ENCODE measurements at regions not wholly inside any gene's neighbourhood (a gene's known extent, or its start where the extent isn't known, plus 50 kb on each side); places are given as distances from the start of the nearest gene placed in this dataset.

DNA sequence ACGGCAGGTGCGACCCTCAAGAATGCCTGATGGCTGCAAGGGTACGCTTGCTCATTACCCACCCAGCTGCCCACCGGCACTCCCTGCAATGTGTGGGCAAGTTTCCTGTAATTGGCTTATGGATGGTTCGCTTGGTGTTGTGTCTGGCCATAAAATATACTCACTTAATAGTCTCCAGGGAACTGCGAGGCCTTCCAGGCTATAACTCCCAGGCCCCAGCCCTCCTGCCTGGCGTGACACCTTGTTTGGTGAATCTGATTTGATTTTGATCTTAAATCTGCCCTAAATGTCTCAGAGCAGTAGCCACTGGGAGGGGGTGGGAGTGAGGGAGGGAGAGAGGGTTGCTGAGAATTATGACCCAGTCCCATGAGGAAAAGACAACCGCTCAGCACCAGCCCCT lies 572.2 kb downstream of the BUD13 start:
- no peak for DNase-seq

GRCh38 chr11:116199182-116199581 lies 573.6 kb downstream of the BUD13 start:
- DNase-seq = no peak

DNA sequence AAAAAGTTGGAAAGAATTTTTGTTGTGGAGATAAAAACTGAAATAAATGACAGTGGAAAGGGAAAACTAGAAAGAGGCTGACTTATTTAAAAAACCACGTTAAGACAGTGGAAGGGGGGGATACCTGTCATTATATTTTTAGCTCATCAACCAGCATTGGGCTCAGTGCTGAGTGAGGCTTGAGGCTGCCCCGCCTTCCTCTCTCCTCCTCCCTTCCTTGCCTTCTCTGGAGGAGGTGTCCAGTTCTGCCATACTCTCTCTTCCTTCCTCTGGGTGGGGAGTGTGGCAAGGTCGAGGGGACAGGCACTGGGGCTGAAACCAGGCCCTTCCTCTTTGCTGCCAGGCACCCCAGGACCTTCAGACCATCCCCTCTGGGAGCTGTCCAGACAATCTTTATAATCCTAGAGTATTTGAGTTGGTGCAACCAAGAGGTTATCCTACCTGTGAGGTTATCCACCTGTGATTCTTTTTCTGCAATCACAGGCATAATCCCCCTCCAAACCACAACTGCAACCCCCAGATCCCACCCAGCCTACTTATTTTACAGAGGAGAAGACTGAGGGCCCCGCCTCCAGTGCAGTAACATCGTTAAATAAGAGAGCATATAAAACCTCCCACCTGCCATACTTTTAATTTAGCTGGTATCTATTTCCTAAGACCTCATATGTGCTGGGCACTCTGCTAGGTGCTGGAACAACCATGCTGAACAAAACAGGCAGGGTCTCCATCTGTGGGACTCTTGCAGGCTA lies 578.5 kb downstream of the BUD13 start:
- DNase-seq = no peak

- DNase-seq = no peak
These were observed 579.3 kb downstream of the BUD13 start for GRCh38 chr11:116193321-116194131.

- DNase-seq = no peak
These were observed 580.1 kb downstream of the BUD13 start for GRCh38 chr11:116192509-116193210.

DNA sequence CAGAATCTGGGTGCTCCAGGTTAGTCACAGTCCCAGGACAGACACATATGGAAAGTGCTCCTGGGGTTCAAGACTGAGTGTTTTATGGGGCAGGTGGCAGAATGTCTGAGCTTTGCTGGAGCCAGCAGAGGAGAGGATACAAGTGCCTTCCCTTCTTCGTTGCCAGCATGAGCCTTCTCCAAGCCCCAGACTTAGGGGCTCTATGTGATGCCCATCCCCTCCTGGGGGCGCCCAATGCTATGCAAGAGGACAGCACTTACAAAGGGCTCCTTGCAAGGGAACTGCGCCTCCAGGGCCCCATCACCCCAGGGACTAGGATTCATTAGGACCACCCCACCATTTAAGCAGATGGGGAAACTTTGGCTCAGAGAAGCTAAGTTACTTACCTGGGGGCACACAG lies 581.9 kb downstream of the BUD13 start:
- DNase-seq = no peak

DNA sequence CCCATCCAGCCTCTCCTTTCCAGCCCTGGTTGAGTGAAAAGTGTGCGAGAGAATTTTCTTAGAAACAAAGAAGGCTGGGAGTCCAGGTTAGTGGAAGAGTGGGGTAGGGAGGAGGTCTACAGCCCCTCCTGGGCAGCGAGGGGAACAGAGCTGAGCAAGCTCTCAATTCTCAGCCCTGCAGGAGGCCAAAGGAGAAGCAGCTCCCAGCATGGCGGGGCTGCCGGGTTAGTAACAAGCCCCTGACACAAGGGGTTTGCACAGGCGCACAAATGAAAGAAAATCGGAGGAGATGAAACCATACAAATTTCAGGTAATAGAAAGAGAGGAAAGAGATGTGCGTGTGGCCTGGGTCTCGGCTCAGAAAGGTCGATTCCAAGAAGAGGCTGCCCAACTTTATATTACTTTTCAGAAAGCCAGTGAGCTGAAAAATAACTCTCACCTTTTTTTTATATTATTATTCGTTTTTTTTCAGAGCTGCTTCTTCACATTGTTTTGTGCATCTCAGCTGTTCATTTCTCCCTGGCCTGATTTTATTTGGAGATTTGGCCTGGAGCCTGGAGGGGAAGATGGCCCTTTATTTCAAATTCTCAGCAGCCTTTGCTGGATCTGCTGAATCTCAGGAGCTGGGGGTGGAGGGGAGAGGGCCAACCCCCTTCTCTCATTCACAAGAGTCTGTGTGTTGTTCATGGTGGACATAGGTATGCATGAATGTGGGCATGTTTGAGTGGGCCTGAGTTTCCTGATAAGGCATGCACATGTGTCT lies 583.2 kb downstream of the BUD13 start:
- no peak for DNase-seq

DNA sequence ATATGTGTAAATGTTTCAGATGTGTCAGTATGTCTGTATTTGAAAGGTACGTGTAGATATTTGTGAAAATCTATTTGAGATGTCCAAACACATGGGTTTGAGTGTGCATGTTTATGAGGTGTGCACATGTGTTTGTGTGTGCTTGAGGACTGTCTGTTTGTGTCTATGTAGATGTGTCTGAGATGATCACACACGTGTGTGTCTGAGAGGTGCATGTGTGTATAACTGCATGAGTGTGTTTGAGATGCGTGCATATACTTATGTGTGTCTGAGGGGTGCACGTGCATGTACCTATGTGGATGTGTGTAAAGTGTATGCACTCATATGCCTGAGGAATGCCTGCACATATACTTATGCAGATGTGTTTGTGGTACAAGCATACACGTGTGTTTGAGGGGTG lies 584.4 kb downstream of the BUD13 start:
- no peak for DNase-seq

- no peak for DNase-seq
These were observed 585.8 kb downstream of the BUD13 start for GRCh38 chr11:116187026-116187425.

- DNase-seq = no peak
These were observed 587.2 kb downstream of the BUD13 start for GRCh38 chr11:116185551-116185950.

DNA sequence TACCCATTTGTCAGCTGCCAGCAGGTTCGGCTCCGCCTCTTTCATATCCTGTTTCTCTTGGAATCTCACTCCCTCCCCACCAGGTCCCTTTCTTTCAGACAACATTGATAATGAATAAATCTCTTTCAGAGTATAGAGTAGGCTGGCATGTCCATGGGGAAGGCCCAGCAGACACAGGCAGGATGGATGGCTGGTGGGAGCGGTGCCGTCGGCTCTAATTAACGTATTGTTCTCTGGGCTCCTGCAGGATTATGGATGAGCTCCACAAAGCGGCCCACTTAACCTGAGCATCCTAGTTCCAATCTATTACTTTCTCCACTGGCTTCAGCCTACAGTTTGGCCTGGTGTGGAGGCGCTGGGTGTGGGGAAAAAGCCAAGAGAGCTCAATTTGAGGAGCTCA lies 588.0 kb downstream of the BUD13 start:
- DNase-seq = no peak

GRCh38 chr11:116182356-116182966 lies 590.3 kb downstream of the BUD13 start:
- no peak for DNase-seq

DNA sequence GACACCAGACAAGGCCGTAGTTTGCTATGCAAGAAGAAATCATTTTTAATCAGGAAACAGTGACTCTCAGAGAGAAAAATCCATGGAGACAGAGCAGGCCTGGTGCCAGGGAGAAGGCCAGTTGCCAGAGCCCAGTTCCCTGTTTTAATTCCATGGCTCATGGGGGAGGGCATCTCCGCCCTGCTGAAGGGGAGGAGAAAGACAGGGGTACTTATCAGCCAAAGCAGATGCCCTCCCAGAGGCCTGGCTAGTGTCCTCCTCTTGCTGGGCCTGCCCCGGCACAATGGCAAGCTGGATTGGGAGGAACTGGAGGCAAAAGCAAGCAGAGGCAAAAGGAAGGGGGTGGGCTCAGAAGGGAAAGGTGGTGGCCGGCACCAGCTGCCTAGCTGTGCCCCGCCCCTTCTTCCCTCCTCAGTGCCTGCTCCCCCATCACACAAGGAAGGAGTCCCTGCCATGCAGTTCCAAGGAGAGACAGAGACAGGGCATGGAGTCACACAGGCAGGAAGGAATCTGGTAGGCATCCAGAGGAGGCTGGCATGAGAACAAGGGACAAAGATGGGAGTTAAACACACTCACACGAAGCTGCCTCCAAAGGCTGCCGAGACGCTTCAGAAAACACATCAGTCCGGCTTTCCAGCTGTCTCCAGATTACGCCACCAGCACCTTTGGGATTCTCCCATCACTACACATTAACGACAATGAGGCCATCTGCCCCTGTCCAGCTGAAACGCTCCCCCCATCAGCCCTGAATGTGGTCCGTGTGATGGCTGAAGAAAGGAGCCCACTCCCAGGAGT lies 591.8 kb downstream of the BUD13 start:
- no peak for DNase-seq

DNA sequence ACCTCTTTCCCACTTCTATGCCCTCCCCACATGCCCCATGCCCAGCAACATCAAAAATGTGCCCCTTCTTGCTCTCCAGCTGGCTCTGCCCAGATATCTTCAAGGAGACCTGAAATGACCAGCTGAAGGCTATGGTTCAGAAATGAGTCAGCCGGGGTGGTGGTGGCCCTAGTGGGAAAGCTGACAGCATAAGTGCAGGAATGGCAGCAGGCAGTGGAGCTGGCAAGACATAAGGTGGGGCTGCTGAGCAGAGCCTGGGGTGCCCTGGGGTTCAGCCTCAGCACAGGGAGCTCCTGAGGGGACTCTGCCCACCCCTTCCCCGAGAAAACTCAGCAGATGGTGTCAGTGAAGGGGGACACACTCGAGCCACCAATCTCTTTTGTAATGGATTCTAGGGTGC lies 593.4 kb downstream of the BUD13 start:
- no peak for DNase-seq

GRCh38 chr11:116177521-116178210 lies 595.1 kb downstream of the BUD13 start:
- DNase-seq = no peak

- DNase-seq = no peak
These were observed 596.2 kb downstream of the BUD13 start for GRCh38 chr11:116176484-116177005.

- DNase-seq = no peak
These were observed 597.1 kb downstream of the BUD13 start for GRCh38 chr11:116175707-116176106.

- no peak for DNase-seq
These were observed 598.6 kb downstream of the BUD13 start for GRCh38 chr11:116173941-116174911.

- DNase-seq = no peak
These were observed 599.3 kb downstream of the BUD13 start for GRCh38 chr11:116173506-116173905.

DNA sequence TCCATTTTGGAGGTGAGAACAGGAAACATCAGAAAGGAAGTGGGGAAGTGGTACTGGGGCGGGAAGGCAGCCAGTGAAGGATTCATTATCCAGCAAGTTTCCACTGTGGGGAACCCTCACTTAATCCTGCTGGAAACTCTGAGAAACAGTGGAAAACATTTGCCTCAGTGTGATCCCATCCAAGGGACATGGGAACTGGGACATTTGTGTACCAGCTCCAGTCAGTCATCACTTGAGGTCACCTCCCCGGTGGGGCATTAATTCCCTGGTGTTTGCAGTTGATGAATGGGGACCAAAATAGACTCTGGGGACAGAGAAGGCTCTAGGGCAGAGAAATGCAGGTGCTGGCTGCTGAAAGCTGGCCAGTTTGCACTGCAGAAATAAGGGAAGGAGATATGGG lies 599.9 kb downstream of the BUD13 start:
- no peak for DNase-seq

All from hematopoietic multipotent progenitor cell treated with erythropoietin and hydrocortisone succinate and interleukin-3 and kit ligand, for 6 days (in vitro differentiated cells).